ENCODE measurements at regions not wholly inside any gene's neighbourhood (a gene's known extent, or its start where the extent isn't known, plus 50 kb on each side); places are given as distances from the start of the nearest gene placed in this dataset.

DNA sequence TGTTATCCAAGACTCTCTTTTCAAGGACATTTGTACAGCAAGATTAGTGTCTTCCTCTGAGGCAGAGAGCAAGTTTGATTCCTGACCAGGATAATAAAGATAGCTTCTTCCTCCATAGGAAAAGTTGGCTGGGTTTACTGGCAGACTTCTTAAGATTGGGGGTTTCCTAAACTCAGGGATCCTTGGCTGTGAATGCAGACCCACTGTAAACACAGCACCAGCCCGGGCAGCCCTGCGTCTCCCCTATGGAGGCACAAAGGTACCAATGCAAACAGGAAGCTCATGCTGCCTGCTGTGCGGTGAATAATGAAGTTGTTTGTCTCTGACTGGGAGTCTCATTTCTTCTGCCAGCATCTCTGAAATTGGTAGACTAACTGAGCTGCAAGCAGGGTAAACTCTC is 96.2 kb upstream of the ARHGAP28 start:
- TF ChIP-seq EZH2 (IDR thresholded peaks at IDR 0.05; ENCODE audit: borderline replicate concordance, low read length), result no peak
- TF ChIP-seq, protein P1, sequence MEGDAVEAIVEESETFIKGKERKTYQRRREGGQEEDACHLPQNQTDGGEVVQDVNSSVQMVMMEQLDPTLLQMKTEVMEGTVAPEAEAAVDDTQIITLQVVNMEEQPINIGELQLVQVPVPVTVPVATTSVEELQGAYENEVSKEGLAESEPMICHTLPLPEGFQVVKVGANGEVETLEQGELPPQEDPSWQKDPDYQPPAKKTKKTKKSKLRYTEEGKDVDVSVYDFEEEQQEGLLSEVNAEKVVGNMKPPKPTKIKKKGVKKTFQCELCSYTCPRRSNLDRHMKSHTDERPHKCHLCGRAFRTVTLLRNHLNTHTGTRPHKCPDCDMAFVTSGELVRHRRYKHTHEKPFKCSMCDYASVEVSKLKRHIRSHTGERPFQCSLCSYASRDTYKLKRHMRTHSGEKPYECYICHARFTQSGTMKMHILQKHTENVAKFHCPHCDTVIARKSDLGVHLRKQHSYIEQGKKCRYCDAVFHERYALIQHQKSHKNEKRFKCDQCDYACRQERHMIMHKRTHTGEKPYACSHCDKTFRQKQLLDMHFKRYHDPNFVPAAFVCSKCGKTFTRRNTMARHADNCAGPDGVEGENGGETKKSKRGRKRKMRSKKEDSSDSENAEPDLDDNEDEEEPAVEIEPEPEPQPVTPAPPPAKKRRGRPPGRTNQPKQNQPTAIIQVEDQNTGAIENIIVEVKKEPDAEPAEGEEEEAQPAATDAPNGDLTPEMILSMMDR (IDR thresholded peaks at IDR 0.05; ENCODE audit: low read length), result no peak

All from OCI-LY1 (cell line).